GM12865 (cell line): ENCODE measurements at regions not wholly inside any gene's neighbourhood (a gene's known extent, or its start where the extent isn't known, plus 50 kb on each side); places are given as distances from the start of the nearest gene placed in this dataset.

Experiments used
- DNase-seq: peaks from one replicate; pipeline ENCODE4 v3.0.0; 2010; ENCODE audit warnings: low read depth
- H3K4me3 ChIP-seq: 2 replicates; pipeline ENCODE4 v1.5.1; 2011; ENCODE audit warnings: mild to moderate bottlenecking, low read depth, low read length, control low read depth
- CTCF ChIP-seq: IDR thresholded peaks from 2 replicates; pipeline ENCODE4 v1.5.1; 2011; ENCODE audit warnings: low read length, control low read depth, low read depth, inconsistent platforms; ENCODE audit not compliant: insufficient read depth; ENCODE audit errors: missing control alignments

DNA sequence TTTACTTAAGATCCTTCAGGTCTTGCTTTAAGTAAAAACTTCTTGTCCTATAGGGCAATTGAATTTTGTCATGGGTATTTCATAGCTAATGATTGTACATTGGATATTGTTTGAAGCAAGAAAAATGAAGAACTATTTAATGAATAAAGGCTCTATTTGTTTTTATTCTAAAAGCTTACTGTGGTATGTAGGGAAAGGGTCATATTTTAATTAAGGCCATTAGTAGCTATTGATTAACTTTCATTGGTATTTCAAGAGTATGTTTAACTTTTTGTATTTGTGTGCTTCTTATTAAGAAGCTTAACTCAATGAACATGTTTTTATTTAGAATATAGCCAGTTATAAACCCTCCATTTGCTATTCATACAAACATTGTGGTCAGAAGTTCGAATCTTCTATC lies 1951.8 kb upstream of the ADGRL3 start:
- no peak for TF ChIP-seq CTCF
- DNase-seq, result no peak
- no peak overlapping the region for H3K4me3 ChIP-seq

DNA sequence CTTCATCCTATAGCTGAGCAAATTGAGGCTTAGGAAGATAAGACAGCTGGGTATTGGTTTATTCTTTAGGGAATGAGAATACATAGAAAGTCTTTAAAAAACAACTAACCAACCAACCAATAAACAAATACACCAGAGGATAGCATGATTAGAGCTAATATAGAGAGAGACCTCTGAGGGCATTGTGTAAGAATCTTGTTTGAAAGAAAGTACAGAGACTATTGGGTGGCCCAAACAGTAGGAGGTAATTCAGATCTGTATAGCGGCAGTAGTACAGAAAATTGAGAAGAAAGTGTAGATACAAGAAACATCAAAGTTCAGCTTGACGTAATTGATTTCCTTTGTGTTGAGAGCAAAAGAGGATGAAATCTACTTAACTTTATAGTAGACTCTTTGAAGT lies 1951.0 kb upstream of the ADGRL3 start:
- TF ChIP-seq CTCF, result no peak
- no peak for DNase-seq

GRCh38 chr4:59258002-59258401 lies 1942.1 kb upstream of the ADGRL3 start:
- TF ChIP-seq CTCF, result no peak
- H3K4me3 ChIP-seq, result no peak overlapping the region
- DNase-seq, result no peak

More for the DNA sequence above, 1951.0 kb upstream of the ADGRL3 start:
- no peak overlapping the region for H3K4me3 ChIP-seq

DNA sequence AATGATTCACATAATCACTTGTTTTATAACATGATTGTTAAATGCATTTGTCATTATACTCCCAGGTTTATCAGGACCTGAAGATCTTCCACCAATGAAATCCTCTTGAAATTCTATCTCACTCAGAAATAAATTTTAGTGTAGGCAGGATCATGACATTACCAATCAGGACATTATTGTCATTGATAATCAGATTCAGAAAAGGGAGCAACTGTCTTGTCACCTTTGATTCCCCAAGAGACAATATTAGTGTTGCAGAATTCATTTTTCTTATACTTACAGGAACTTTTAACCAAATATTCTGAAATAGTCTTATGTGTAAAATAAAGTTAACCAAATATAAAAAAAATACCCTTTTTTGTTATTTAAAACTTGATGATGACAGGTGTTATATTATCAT lies 1892.5 kb upstream of the ADGRL3 start:
- no peak for DNase-seq
- H3K4me3 ChIP-seq, result no peak overlapping the region
- no peak for TF ChIP-seq CTCF

DNA sequence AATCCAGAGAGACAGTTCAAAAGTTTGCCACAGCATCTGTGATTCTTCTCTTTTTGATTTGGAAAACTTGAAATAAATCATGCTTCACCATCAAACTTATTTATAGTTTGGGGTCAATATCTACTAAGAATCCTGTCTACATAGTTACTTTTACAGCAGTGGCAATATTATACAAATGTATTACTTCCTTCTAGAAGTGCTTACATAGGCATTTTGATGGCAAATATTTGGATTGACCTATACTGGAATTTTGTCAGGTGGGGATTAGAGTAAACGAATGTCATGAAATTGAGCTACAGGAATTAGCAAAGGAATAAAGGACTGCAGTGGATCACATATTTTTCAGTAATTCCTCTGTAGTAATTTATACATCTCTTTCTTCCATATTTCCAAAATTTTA lies 1885.5 kb upstream of the ADGRL3 start:
- TF ChIP-seq CTCF, result no peak
- no peak for DNase-seq
- H3K4me3 ChIP-seq, result no peak overlapping the region

DNA sequence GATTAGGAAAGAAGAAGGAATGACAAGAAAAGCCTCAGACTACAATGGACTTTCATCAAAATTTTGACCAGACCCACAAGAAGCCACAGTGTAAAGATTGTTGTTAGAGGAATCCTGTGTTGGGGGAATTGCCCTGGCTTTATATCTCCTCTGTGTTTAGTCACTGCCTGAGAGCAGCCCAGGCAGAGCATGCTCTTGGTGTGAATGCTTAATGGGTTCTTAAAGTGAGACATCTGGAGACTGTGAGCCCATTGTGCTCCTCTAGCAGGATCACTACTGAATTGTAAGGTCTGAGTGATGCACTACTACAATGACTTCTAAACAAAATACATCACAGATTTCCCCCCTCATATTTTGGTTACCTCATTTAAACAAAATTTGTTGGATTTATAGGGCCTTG lies 1860.5 kb upstream of the ADGRL3 start:
- no peak overlapping the region for H3K4me3 ChIP-seq
- no peak for DNase-seq
- no peak for TF ChIP-seq CTCF

- TF ChIP-seq CTCF, result no peak
- H3K4me3 ChIP-seq, result no peak overlapping the region
- no peak for DNase-seq
These were observed 1858.6 kb upstream of the ADGRL3 start for GRCh38 chr4:59341506-59341905.
